Transverse colon (tissue), 4 donors: ENCODE measurements at regions not wholly inside any gene's neighbourhood (a gene's known extent, or its start where the extent isn't known, plus 50 kb on each side); places are given as distances from the start of the nearest gene placed in this dataset.
"Not testable (repeated sequence)": the region's sequence is repeated elsewhere in the genome, so short reads cannot be mapped to it uniquely, and the experiment has no call there.

ENCODE experiments used
- DNase-seq: peaks from one replicate; pipeline ENCODE4 v3.0.0-alpha.2; 2019
- H3K27ac ChIP-seq, 4 donors: fragments of 200-600 bp; sonication (generic); 2 replicates each; pipeline ENCODE4 v1.5.1; 2016 to 2018; ENCODE audit warnings: inconsistent platforms in 4 of 4
- H3K27me3 ChIP-seq: fragments of 200-600 bp; sonication (generic); 2 replicates; pipeline ENCODE4 v1.5.1; 2017; ENCODE audit warnings: inconsistent platforms
- H3K36me3 ChIP-seq, 4 donors: fragments of 200-600 bp; sonication (generic); 2 replicates each; pipeline ENCODE4 v1.5.1; 2017 to 2019; ENCODE audit warnings: inconsistent platforms in 4 of 4
- H3K4me1 ChIP-seq, 4 donors: fragments of 200-600 bp; sonication (generic); 2 replicates each; pipeline ENCODE4 v1.5.1; 2017 to 2020; ENCODE audit warnings: inconsistent platforms in 4 of 4
- H3K4me3 ChIP-seq, 4 donors: fragments of 200-600 bp; sonication (generic); 1 replicate in 1 of 4; 2 replicates in 3 of 4; pipeline versions ENCODE4 v1.5.1 to v1.6.1; 2017 to 2019; ENCODE audit warnings: inconsistent platforms in 4 of 4
- H3K9me3 ChIP-seq, 2 donors: fragments of 200-600 bp; sonication (generic); 2 replicates each; pipeline ENCODE4 v1.5.1; 2017 to 2019; ENCODE audit warnings: inconsistent platforms in 2 of 2
- EP300 ChIP-seq: sonication (generic); formaldehyde crosslinking; IDR thresholded peaks from one replicate; pipeline ENCODE4 v1.6.1; 2017; ENCODE audit warnings: antibody characterized with exemption, low read depth
- POLR2A ChIP-seq: fragments of 450-650 bp; IDR thresholded peaks from one replicate; pipeline ENCODE4 v1.6.1; 2016; ENCODE audit warnings: antibody characterized with exemption, mild to moderate bottlenecking, moderate library complexity
- POLR2AphosphoS5 ChIP-seq, 3 donors: sonication (generic); formaldehyde crosslinking; IDR thresholded peaks; one replicate each; pipeline ENCODE4 v1.6.1; 2016; ENCODE audit warnings: antibody characterized with exemption in 3 of 3
- WGBS, 2 donors: methylation state at CpG; one replicate each; pipeline ENCODE4 v1.1.5; 2018; ENCODE audit warnings: low coverage in 1 of 2; 5-methylcytosine and 5-hydroxymethylcytosine counted together
- in situ Hi-C, 4 donors: fragments of 200-750 bp; cut with MboI; loops; one replicate each; pipeline versions ENCODE4 v1.15.0 to v1.15.1; 2017; ENCODE audit warnings: low sequenced_read_pairs in 3 of 4, low pct_ligation_motif_present in 1 of 4, low pct_unique_long_range_greater_than_20kb in 1 of 4
- intact Hi-C: fragments of 100-400 bp; cut with DNase I; formaldehyde crosslinking; loops from one replicate; pipeline ENCODE4 v1.15.1; 2023; ENCODE audit warnings: low total_unique reads
- TF ChIP-seq, protein P1 (sequence below), 5 experiments: fragments of 200-600 bp in 3 of 5; fragments of 450-650 bp in 2 of 5; sonication (generic) in 3 of 5; IDR thresholded peaks; 1 replicate in 2 of 5; 2 replicates in 3 of 5; pipeline ENCODE4 v1.5.1; 2016 to 2017; ENCODE audit warnings: antibody characterized with exemption in 5 of 5, inconsistent platforms in 3 of 5, mild to moderate bottlenecking in 2 of 5, moderate library complexity in 1 of 5

DNA sequence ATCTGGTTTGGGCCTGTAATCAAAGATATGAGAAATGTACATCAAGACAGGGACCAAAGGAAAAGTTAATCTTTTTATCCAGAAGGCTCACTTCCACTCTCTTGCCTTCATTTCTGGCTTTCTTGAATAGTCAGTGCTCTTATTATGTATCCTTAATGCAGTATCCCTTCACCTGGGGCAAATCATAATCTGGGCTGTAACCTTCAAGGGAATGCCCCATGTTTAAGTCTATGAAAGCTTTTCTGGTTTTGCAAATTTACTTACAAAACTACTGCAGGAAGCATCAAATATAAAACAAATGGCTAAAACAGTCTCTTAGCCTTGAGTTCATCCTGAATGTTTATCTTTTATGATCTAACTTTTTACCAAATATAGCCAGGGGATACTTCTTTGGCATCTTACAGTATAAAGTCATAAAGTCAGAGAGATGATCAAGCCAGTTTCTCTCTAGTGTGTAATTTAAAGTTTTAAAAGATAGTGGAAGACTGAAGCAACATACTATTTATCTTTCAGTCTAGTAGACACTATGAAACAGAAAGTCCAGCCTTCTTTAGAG, 1214.8 kb downstream of the STIM2 start:
- Histone ChIP-seq H3K4me3 (no peak overlapping the region), H3K27ac (no peak overlapping the region), H3K4me1 (no peaks in the 10 kb centered on the region), H3K36me3 (no peaks in the 10 kb centered on the region), H3K9me3 (no peaks in the 10 kb centered on the region), H3K27me3 (no peaks in the 10 kb centered on the region)
- in situ Hi-C loops (no loop called here), intact Hi-C loops (no loop called here)
- DNase-seq: no peak
- TF ChIP-seq, protein P1, sequence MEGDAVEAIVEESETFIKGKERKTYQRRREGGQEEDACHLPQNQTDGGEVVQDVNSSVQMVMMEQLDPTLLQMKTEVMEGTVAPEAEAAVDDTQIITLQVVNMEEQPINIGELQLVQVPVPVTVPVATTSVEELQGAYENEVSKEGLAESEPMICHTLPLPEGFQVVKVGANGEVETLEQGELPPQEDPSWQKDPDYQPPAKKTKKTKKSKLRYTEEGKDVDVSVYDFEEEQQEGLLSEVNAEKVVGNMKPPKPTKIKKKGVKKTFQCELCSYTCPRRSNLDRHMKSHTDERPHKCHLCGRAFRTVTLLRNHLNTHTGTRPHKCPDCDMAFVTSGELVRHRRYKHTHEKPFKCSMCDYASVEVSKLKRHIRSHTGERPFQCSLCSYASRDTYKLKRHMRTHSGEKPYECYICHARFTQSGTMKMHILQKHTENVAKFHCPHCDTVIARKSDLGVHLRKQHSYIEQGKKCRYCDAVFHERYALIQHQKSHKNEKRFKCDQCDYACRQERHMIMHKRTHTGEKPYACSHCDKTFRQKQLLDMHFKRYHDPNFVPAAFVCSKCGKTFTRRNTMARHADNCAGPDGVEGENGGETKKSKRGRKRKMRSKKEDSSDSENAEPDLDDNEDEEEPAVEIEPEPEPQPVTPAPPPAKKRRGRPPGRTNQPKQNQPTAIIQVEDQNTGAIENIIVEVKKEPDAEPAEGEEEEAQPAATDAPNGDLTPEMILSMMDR (IDR thresholded peaks at IDR 0.05): no peak
- no peak for TF ChIP-seq POLR2AphosphoS5 (IDR thresholded peaks at IDR 0.05)
- no peak for TF ChIP-seq POLR2A
- TF ChIP-seq EP300: no peak

DNA sequence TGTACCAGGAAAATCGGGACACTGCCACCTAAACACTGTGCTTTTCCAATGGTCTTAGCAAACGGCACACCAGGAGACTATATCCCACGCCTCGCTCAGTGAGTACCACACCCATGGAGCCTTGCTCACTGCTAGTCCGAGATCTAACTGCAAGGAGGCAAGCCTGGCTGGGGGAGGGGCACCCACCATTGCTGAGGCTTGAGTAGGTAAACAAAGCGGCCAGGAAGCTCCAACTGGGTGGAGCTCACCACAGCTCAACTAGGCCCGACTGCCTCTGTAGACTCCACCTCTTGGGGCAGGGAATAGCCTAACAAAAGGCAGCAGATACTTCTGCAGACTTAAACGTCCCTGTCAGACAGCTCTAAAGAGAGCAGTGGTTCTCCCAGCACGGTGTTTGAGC, 1216.6 kb downstream of the STIM2 start:
- H3K27me3 ChIP-seq, in situ Hi-C loops, H3K36me3 ChIP-seq, H3K4me1 ChIP-seq, intact Hi-C loops, H3K27ac ChIP-seq, H3K9me3 ChIP-seq, H3K4me3 ChIP-seq, DNase-seq: not testable (repeated sequence)
- WGBS, 2 donors: 60 to 72% methylated on average over 1 to 9 of the region's 9 CpGs

DNA sequence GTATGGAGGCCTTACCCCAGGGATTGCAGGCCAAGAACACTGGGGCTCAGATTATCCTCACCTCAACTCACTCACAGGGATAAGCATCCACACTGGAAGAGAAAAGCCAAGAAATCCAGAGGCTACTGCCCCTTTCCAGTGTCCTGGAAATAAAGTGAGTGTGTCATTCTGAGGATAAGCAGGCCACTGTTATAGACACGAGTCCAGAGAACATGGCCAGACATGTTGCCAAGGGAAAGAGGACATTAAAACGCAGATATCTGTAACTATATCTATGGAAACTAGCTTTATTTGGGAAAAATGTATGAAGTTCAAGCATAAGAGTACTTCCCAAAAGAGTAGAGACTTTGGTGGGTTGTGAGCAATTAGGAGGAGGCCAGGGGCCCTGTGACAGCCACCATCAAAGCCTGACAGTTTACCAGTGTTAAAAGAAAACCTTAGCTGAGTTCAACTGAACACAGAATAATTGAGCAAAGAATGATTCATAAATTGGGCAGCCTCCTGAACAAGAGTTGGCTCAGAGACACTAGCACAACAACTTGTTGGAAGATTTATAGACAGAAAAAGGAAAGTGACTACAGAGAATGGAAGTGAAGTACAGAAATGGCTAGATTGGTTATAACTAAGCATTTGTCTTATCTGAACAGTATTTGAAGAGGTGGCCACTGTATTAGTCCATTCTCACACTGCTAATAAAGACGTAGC, 1222.2 kb downstream of the STIM2 start:
- in situ Hi-C loops: no loop called here
- 68% methylated on average over 3 of the region's 3 CpGs; no CpG with 5 or more reads in 1 of the 2 donors for WGBS, 2 donors
- H3K9me3 ChIP-seq: no peaks in the 10 kb centered on the region
- no peaks in the 10 kb centered on the region for H3K36me3 ChIP-seq
- no peak for DNase-seq
- H3K4me1 ChIP-seq: no peaks in the 10 kb centered on the region
- TF ChIP-seq POLR2A: no peak
- TF ChIP-seq, protein P1 (IDR thresholded peaks at IDR 0.05): no peak
- no peak for TF ChIP-seq POLR2AphosphoS5 (IDR thresholded peaks at IDR 0.05)
- TF ChIP-seq EP300: no peak
- no peaks in the 10 kb centered on the region for H3K27me3 ChIP-seq
- H3K27ac ChIP-seq: peak overlapping the region in 1 of 4 donors; percentile 34
- H3K4me3 ChIP-seq: no peak overlapping the region
- intact Hi-C loops: no loop called here

DNA sequence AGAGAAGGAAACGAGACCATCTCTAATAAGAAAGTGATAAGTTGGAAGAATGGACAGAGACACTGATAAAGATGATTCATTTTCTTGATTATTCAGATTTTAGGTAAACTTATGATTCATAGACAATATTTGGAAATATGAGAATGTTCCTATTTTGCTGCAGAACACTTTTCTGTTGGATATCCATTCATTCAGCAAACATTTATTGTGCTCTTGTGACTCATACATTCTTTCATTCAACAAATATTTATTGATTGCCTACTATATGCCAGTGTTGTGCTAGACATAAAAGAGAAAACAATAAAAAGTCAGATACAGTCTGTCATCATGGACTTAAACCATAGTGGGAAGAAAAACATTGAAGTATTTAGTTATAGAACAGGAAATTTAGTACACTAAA, 1232.0 kb downstream of the STIM2 start:
- intact Hi-C loops (no loop called here), in situ Hi-C loops (no loop called here)
- 20 to 29% methylated on average over 1 of the region's 1 CpG for WGBS, 2 donors
- no peaks in the 10 kb centered on the region for H3K27me3 ChIP-seq
- DNase-seq: no peak
- no peak overlapping the region for H3K27ac ChIP-seq
- no peak for TF ChIP-seq POLR2AphosphoS5 (IDR thresholded peaks at IDR 0.05)
- TF ChIP-seq, protein P1 (IDR thresholded peaks at IDR 0.05): no peak
- TF ChIP-seq EP300: no peak
- no peak for TF ChIP-seq POLR2A
- H3K4me3 ChIP-seq: no peak overlapping the region
- peaks cover 0 to 3% of the 10 kb centered on the region in 2 donors for H3K9me3 ChIP-seq
- H3K36me3 ChIP-seq: no peaks in the 10 kb centered on the region
- no peaks in the 10 kb centered on the region for H3K4me1 ChIP-seq

DNA sequence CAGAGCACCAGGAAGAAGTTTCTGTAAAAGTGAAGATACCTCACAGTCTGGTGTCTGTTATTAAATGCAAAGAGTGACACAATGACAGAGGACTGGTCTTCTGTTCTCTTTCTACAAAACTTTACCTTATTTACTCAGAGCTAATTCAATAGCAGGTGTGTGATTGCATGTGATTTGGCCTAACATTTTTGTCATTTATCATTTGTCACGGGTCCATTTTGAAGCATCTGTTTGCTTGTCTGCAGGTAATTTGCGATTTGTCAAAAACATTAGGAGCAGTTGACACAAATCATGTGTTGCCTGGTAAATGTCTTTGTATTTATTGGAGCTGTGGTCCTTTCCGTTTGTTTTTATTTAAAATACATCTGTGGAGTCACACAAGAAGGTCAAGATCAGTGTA, 1232.4 kb downstream of the STIM2 start:
- peaks cover 0 to 3% of the 10 kb centered on the region in 2 donors for H3K9me3 ChIP-seq
- H3K27me3 ChIP-seq: no peaks in the 10 kb centered on the region
- no peak for DNase-seq
- no peaks in the 10 kb centered on the region for H3K4me1 ChIP-seq
- no peak overlapping the region for H3K27ac ChIP-seq
- no peaks in the 10 kb centered on the region for H3K36me3 ChIP-seq
- H3K4me3 ChIP-seq: no peak overlapping the region
- intact Hi-C loops (no loop called here), in situ Hi-C loops (no loop called here)
- TF ChIP-seq, protein P1 (IDR thresholded peaks at IDR 0.05): no peak
- TF ChIP-seq POLR2A (no peak), EP300 (no peak), POLR2AphosphoS5 (IDR thresholded peaks at IDR 0.05) (no peak)
- WGBS, 2 donors: 53 to 65% methylated on average over 3 of the region's 3 CpGs
